Mucosa of descending colon (tissue), 3 donors: ENCODE measurements at regions not wholly inside any gene's neighbourhood (a gene's known extent, or its start where the extent isn't known, plus 50 kb on each side); places are given as distances from the start of the nearest gene placed in this dataset.

Experiments
- ATAC-seq: fragments of 200-7000 bp; cut with Tn5 transposase; one replicate; pipeline ENCODE4 v1.9.1; 2020; ENCODE audit warnings: mild to moderate bottlenecking, moderate library complexity
- DNase-seq, 3 donors: peaks; one replicate each; pipeline ENCODE4 v3.0.0-alpha.2; 2020
- H3K36me3 ChIP-seq: fragments of 200-600 bp; one replicate; pipeline ENCODE4 v1.8.0; 2021; ENCODE audit warnings: low read depth, mild to moderate bottlenecking
- H3K4me1 ChIP-seq: fragments of 200-600 bp; one replicate; pipeline ENCODE4 v1.8.0; 2021; ENCODE audit warnings: low read depth, mild to moderate bottlenecking
- H3K4me3 ChIP-seq: fragments of 200-600 bp; one replicate; pipeline ENCODE4 v1.8.0; 2021; ENCODE audit warnings: mild to moderate bottlenecking
- H3K9me3 ChIP-seq: fragments of 200-600 bp; one replicate; pipeline ENCODE4 v1.8.0; 2021; ENCODE audit warnings: mild to moderate bottlenecking
- intact Hi-C, 2 donors: fragments of 100-400 bp; cut with DNase I in 1 of 2; cut with micrococcal nuclease in 1 of 2; formaldehyde crosslinking; loops; one replicate each; pipeline versions ENCODE4 v1.11.0 to v1.11.1; 2022; cut with DNase I, micrococcal nuclease
- TF ChIP-seq, protein P1 (sequence below): fragments of 200-600 bp; IDR thresholded peaks from one replicate; pipeline ENCODE4 v1.8.0; 2022; ENCODE audit warnings: antibody characterized with exemption, mild to moderate bottlenecking
- donor health status: DM: no; HTN: no; CAD: no; lungs with moderate emphysema.
- donor health status: DM: no; HTN: no; CAD: no.
- donor health status: DM: no; HTN: yes; CAD: no.

DNA sequence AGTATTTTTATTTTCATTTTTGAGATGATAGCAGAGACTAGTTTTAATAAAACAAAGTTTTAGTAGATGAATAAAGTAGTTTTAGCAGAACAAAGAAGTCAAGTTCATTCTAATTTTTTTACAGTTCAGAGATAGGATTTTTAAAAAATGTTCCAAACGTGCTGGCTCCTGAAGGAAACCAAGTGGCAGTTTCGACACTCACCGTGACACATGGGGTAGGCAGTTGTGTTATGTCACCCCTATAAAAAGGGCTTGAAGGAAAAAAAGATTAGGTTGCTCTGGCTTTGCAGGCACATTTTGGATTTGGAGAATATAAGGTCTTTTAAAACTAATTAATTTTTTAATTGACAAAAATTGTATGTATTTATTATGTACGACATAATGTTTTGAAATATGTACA is 305.2 kb downstream of the NDFIP2 start:
- intact Hi-C loops, result no loop called here
- H3K36me3 ChIP-seq, result no peaks in the 10 kb centered on the region
- H3K4me3 ChIP-seq, result no peak overlapping the region
- H3K9me3 ChIP-seq, result no peaks in the 10 kb centered on the region
- TF ChIP-seq, protein P1, sequence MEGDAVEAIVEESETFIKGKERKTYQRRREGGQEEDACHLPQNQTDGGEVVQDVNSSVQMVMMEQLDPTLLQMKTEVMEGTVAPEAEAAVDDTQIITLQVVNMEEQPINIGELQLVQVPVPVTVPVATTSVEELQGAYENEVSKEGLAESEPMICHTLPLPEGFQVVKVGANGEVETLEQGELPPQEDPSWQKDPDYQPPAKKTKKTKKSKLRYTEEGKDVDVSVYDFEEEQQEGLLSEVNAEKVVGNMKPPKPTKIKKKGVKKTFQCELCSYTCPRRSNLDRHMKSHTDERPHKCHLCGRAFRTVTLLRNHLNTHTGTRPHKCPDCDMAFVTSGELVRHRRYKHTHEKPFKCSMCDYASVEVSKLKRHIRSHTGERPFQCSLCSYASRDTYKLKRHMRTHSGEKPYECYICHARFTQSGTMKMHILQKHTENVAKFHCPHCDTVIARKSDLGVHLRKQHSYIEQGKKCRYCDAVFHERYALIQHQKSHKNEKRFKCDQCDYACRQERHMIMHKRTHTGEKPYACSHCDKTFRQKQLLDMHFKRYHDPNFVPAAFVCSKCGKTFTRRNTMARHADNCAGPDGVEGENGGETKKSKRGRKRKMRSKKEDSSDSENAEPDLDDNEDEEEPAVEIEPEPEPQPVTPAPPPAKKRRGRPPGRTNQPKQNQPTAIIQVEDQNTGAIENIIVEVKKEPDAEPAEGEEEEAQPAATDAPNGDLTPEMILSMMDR, result no peak
- ATAC-seq (no peak), DNase-seq (no peak)
- H3K4me1 ChIP-seq, result no peaks in the 10 kb centered on the region

DNA sequence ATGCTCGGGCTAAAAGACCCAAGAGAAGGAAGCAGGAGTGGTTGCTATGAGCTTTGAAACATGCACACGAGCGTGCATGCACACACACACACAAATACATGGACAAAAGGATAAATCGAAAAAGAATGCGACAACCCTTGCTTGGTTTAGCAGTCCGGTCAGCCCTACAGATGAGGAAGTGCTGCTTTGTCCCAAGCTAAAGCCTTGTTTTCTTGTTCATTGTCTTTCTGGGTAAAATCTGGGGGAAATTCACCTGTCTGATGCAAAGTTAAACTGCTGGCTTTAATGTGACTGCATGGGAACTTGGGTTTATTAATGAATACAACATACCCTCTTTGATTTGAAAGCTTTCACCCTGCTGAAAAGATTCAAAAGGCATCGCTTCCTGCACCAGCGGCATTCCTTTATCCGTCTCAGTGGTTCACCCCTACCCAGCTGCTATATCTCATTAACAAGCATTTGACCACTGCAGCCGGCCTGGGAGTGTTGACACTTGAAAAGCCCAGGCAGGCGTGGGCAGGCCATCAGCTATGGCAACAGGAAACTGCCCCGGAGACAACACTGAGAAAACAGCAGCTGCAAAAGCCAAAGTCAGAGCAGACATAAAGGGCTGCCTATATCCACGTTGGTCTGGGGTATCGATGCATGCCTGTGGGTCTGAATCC is 301.7 kb downstream of the NDFIP2 start:
- peak; percentile 78 for ATAC-seq
- intact Hi-C loops, result no loop called here

DNA sequence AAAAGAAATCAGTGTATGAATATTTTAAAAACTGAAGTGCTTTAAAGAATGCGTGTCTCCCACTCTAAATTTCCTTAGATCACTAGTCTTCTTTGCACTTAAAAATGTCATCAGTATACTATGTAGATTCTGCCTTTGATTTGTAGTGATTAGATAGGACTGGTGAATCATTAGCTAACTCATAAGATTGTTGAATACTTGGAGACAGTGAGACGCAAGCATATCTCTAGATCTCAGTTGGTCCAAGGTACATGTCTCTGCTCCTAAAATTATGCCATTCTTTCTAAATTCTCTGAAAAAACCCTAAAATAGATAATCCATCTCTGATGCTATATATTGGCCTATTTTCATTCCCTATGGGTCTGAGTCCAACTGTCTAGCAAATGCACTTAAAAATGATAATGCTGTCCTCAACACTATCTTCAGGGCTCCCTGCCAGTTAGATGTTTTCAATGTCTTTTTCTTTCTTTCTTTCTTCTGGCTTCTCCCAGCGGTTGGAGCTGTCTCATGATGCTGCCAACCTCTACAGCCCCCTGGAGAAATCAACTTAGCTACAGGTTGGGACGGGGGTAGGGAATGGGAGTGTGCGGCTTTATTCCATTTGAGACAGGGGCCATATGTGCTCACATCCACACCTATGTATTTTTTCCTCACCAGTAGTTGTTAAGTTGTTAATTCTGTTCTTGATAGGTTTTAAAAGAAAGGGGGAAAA is 301.0 kb downstream of the NDFIP2 start:
- TF ChIP-seq, protein P1, result no peak
- Histone ChIP-seq H3K9me3 (no peaks in the 10 kb centered on the region), H3K4me3 (no peak overlapping the region), H3K4me1 (peaks cover under 1% of the 10 kb centered on the region), H3K36me3 (no peaks in the 10 kb centered on the region)
- DNase-seq (no peak), ATAC-seq (no peak)
- intact Hi-C loops, result no loop called here

More for the DNA sequence above, 301.7 kb downstream of the NDFIP2 start:
- Histone ChIP-seq H3K4me1 (no peaks in the 10 kb centered on the region), H3K4me3 (no peak overlapping the region), H3K36me3 (no peaks in the 10 kb centered on the region), H3K9me3 (no peaks in the 10 kb centered on the region)
- TF ChIP-seq, protein P1, result no peak
- DNase-seq, result peak; percentile 44 to 56 (median 46)

DNA sequence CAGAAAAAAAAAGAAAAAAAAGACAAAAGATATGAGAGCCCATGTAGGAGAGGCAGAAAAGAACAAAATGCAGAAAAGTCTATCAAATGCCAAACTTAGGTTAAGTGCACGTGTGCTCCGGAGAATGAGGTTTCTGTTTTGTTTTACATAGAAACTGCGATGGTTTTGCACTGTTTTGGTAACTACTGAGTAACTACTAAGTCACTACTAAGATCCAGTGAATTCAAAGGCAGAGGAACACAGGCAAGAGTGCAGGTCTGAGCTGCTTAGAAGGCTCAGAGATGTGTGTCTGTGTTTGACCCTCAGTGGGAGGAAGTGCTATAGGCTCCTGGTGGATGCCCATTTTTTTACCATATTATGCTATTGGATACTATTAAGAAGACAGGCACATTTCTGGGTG is 299.3 kb downstream of the NDFIP2 start:
- DNase-seq (no peak), ATAC-seq (no peak)
- peaks cover 13% of the 10 kb centered on the region for H3K4me1 ChIP-seq
- H3K36me3 ChIP-seq, result no peaks in the 10 kb centered on the region
- TF ChIP-seq, protein P1, result no peak
- no peak overlapping the region for H3K4me3 ChIP-seq
- intact Hi-C loops, result no loop called here
- H3K9me3 ChIP-seq, result no peaks in the 10 kb centered on the region

DNA sequence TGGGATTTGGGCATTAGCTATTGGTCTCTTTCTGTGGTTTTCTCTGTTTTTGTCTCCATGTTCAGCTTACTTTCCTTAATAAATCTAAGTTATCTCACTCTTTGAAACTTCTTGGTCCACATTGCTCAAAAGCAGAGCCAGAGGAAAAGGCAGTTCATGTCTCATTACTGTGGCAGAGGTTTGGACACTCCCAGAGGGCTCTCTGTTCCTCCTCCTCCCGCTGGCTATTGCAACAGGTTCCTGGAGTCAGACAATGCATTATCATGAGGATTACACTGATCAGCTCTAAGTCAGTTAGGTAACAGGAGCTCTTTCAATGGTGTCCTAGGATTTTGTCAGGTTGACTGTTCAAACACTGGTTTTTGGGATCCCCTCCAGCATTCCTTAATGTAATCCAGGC is 298.8 kb downstream of the NDFIP2 start:
- TF ChIP-seq, protein P1, result no peak
- no peak overlapping the region for H3K4me3 ChIP-seq
- ATAC-seq (peak; percentile 66), DNase-seq (peak in 1 of 3 donors; percentile 49)
- H3K36me3 ChIP-seq, result no peaks in the 10 kb centered on the region
- peaks cover 13% of the 10 kb centered on the region for H3K4me1 ChIP-seq
- intact Hi-C loops, result loop anchor here in 1 of 2 donors (5.0 kb wide), 3 partner anchors 208 to 583 kb away; partner anchors contain the start of gene SPRY2
- no peaks in the 10 kb centered on the region for H3K9me3 ChIP-seq
